GM21423 (cell line): ENCODE measurements at regions not wholly inside any gene's neighbourhood (a gene's known extent, or its start where the extent isn't known, plus 50 kb on each side); places are given as distances from the start of the nearest gene placed in this dataset.

ENCODE experiments used
- ATAC-seq: cut with Tn5 transposase; IDR thresholded peaks from one replicate; pipeline ENCODE4 v1.9.1; 2021; ENCODE audit warnings: mild to moderate bottlenecking, moderate library complexity; ENCODE audit not compliant: unreplicated experiment

DNA sequence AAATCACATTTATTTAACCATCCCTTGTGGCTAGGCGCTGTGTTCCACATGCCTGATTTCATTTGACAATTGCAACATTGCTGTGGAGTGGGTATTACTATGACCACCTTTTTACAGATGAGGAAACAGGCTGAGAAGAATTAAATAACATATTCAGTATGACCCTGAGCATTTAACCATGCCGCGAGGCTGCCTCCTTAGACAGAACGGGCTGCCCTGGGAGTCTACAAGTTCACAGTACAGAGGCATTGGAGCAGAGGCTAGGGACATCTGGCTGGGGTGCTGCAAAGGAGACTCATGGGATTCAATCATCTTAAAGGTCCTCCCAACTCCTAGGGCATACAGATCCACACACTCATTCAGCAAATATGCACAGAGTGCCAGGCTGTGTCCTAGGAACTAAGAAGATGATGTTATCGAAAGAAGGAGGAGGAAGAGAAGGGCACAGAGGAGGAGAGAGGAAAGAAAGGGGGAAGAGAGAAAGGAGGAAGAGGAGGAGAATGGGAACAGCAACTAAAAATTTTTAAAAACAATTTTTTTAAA is 164.7 kb upstream of the CCND2 start:
- no peak for ATAC-seq

DNA sequence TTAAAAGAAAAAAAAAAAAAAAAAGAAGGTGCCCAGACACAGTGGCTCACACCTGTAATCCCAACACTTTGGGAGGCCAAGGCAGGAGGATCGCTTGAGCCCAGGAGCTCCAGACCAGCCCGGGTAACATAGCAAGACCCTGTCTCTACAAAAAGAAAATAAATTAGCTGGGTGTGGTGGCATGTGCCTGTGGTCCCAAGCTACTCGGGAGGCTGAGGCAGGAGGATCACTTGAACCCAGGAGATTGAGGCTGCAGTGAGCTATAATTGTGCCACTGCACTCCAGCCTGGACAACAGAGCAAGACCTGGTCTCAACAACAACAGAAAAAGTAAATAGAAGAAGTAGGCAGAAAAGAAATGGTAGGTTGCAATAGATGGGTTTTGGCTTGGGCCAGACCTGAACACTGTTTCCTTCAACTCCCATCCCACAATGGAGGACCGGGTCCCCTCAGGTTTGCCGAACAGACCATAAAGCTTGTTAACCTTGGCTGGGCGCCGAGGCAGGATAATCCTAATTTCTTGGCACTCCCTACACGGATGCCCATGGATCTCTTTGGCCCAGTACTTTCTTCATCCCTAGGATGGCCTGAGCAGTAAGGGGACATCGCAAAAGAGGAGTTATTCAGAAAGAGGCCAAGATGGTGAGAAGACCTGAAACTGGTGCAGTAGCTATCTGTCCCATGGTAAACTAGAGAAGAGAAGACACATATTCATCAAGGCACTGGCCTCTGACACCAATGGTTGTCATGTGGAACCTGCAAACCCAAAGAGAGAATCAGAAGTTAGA is 165.5 kb upstream of the CCND2 start:
- ATAC-seq = no peak

DNA sequence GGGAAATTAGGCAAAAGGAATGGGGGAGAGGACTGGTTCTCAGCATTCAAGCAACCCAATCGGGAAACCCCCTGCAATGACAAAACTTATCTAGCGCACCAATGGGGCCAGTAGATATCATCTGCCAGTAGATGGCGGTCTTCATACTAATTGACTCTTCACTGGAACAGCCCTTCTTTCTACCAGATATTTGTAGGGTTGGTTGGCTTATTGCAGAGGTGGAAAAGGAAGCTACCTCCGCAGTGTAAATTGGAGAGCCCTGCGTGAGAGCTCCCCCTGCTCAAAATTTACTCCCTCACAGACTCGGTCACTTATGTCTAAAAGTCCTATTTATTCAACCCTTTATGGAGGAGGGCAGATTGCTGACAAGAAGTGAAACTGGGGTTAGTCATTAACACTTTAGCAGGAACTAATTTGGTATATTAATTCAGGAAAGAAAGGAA is 166.1 kb upstream of the CCND2 start:
- peak; percentile 75 for ATAC-seq

DNA sequence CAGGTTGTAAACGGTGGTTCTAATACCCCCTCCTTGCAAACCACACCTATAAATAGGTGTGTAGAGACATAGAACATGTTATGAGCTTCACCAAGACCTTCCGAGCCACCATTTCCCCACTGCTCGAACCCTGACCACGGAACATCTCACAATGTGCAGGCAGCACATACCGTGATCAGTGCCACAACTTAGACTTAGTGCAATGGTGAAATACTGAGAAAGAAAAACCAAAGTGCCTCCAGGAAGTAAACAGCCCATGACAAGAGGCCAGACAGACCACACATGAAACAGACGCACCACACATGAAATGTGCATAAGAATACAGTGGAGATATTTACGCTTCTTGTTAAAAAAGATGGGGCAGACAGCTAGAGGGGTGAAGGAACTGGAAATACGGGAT is 166.9 kb upstream of the CCND2 start:
- no peak for ATAC-seq

DNA sequence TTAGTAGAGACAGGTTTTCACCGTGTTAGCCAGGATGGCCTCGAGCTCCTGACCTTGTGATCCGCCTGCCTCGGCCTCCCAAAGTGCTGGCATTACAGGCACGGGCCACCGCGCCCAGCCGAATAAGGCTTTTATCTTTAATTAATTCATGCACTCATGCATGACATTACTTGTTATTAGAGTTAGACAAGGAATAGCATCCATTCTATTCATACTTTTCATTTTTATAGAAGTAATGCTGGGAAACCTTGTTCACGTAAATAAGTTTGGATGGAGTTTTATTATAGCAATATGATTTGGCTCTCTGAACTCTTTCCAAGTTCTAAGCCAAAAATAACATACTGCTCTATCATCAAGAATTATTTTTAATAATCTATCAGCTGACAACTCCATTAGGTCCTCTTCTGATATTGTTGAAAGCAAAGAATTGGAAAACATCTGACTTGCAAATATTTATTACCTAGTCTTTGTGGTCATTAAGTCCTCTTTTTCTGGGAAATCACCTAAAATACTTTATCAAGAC is 168.8 kb upstream of the CCND2 start:
- ATAC-seq = no peak

DNA sequence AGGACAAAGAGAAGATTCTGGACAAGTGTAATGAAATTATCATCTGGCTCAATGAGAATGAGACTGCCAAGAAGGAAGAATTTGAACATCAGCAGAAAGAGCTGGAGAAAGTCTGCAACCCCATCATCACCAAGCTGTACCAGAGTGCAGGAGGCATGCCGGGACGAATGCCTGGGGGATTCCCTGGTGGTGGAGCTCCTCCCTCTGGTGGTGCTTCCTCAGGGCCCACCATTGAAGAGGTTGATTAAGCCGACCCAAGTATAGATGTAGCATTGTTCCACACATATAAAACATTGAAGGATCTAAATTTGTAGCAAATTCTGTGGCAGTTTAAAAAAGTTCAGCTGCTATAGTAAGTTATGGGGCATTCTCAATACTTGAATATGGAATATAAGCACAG is 174.3 kb upstream of the CCND2 start:
- ATAC-seq = no peak

DNA sequence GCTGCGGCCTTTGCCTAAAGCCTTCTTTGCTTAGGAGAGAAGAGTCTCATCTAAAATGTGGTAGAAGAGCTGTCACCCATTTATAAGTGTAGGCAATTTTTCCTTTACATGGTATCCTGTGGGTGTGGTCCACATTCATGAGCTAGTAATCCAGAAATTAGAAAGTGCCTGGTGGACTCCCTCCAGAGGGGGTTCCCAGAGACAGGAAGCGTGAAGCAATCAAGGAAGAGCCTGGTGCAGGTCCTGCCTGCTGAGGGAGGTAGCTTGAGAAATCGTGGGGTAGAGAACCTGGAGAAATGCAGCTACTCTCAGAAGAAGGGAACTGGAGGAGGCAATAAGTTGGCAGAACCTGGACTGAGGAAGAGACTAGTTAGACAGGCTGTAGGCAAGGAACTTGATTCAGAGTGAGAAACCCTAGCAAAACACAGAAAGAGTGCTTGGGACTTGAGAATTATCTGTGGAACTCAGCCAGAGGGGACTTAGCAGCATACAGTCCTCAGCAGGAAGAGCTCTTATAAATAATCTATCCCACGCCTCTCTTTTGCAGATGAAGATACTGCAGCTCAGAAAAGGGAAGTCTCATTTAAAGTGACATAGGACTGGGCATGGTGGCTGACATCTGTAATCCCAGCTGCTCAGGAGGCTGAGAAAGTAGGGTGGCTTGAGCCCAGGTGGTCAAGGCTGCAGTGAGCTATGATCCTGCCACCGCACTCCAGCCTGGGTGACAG is 182.4 kb upstream of the CCND2 start:
- no peak for ATAC-seq

DNA sequence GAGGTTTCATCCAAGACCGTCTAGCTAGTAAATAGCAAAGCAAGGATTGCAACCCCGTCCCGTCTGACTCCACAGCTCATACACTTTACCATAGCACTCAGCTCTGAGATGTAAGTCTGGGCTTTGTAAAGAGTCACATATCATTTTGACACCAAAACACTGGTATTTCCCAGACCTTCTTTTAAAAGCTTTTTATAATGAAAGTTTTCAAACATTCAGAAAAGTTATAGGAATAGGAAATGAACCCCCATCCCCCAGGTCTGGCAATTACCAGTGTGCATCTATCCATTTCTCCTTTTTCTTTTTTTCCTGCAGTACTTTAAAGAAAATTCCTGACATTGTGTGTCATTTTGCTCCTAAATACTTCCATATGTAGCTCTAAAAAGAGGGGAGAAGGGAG is 183.6 kb upstream of the CCND2 start:
- ATAC-seq = no peak

DNA sequence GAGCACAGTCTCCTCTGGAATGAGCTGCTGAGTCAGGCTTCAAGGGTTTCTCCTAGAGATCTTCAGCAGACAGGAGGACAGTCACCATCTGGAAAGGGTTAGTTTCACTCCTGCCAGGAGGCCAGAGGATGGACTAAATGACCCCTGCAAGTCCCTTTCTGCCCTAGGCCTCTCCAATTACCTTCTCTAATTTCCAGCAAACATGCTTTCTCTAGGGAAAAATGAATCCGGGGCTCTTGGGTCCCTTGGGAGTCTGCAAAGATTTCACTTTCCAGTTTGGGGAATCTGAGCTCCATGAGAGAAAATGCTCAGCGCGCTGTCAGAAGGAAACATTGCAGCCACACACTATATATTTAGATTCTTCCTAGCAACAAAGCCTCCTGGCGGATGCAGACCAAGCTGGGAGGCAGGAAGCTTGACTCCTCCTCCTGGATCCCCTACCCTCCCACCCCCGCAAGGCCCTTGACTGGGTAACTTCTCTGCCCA is 184.4 kb upstream of the CCND2 start:
- ATAC-seq = no peak

DNA sequence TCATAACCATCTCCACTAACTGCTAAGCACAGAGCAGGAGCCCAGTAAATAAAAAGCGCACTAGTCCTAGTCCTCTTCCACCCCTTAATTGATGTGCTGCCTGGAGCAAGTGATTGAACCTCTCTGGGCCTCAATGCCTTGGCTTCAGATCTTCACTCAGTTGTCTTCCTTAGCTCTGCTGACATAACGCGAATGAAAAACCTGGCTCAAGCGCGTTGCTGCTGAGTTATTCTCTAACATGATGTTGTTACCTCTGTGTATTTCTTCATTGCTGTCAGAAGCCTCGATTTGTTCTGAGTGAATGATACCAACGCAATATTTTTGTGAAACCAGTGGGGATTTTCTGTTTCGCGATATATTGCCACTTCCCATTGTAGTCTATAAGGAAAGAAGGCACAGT is 185.1 kb upstream of the CCND2 start:
- no peak for ATAC-seq

DNA sequence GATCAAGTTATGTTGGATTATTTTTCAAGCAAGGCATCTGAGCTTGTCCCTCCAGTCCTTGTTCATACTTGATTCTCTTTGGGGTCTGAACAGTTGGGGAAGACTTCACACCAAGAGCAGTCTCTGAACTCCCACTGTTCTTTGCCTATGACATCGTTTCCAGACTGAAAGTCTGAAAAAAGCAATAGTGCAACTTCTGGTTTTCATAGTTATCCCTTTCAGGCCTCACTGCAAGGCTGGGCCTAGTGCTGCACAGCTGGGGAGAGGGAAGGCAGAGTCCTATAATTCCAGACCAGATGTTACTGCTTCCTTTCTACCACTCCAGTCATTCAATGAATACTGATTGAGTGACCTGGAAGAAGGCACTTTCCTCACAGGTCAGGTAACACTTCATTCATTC is 187.1 kb upstream of the CCND2 start:
- no peak for ATAC-seq

DNA sequence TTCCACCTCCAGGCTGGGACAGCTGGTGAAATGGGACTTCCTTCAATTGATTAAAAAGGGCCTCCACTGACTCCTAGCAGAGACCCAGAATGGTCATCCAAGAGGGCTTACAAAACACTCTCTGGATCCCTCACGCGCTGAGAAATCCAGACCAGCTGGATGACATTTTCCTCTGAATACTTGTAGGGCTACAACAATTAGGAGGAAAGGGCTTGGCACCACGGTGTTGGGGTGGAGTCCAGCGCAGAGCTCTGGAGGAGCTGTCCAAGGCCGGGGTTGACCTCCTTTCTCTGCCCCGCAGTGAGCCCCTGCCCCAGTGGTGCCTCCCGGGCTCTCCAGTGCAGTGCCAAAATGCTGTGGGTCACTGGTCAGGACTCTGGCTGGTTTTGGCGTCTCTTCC is 189.0 kb upstream of the CCND2 start:
- ATAC-seq = no peak

DNA sequence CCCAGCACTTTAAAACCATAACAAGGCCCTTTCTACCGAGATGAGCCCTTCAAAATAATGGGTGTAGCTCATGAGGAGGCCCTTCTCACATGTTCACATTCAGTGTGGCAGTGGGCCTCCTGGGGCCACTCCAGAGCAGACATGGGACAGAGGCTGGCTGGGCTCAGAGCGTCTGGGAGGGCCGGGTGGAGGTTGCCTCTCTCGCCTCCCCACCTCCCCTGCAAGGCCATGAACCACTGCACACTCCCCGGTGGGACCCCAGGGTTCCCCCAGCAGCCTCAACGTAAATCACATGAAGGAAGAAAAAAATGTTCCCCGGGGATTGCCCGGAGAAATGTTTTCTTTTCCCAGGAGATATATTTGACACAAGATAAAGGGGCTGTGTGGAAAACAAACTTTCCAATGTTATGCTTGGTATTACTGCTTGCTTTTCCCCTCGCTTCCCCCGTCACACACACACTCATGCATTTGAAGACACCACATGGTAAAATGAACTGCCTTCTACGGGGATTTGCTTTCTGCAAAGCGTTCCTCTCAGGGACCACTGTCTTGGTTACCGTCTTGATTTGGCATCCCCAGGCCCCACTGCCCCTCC is 190.7 kb upstream of the CCND2 start:
- no peak for ATAC-seq

DNA sequence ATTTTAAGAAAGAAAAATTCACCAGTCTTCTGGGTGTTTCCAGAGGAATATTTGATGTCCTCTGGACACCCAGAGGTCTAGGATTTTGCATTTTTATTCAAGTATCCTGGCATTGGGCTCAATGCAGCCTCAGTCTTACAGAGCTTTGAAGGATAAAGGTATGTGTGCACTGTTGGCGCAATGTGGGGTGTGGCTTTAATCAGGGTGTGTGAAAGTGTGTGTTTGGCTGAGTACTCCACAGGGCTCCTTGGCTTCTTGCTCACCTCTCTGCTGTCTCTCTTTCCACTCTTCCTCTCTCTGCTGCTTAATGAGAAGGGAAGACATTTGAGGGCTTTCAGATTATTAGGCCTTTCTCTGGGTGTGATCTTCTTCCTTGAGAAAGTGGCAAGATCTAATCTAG is 193.3 kb upstream of the CCND2 start:
- no peak for ATAC-seq

DNA sequence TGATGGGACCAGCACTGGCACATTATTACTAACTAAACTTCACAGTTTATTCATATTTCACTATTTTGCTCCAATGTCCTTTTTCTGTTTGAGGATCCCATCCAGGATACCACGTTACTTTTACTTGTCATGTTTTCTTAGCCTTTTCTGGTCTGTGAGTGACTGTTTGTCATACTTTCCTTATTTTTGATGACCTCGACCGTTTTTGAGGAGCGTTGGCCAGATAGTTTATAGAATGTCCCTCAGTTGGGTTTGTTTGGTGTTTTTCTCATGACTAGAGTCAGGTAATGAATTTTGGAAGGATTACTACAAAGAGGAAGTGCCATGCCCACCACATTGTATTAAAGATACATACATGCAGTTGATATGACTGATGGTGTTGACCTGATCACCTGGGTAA is 199.4 kb upstream of the CCND2 start:
- no peak for ATAC-seq

DNA sequence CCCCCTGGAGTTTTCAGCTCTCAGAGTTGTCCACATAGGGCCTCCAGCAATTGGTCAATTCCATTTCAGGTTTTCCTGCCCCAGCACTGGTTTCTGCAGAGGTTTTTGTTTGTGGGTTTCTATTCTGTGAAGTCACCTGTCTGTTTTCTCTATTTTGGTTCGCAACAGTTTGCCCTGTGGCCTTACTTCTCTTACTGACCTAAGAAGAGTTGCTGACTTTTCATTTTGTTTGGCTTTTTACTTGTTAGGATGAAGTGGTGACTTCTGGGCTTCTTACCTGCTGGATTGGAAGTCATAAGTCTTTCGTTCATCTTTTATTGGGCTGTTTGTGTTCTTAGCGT is 196.4 kb upstream of the PARP11 start:
- no peak for ATAC-seq

DNA sequence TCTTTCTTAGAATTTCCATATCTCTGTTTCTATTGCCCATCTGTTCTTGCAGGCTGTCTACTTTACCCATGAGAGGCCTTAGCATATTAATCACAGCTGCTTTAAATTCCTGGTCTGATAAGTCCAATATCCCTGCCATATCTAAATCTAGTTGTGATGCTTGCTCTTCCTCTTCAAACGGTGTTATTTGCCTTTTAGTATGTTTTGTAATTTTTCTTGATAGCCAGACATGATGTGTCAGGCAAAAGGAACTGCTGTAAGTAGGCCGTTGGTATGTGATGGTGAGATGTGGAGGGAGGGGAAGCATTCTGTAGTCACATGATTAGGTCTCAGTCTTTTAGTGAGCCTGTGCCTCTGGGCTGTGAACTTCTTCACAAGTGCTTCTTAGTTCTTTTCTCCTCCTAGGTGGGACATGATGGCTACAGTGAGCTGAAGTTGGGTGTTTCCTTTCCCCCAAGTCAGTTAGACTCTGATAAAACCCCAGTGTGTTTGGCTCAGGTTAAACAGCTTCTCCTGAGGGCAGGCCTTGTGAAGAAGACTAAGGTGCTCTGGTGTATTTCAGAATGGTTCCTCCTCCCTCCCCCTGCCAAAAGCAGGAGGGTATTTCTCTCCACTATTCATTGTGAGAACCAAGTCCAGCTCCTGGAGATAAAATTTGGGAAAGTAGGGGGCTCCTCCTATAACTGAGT is 195.9 kb upstream of the PARP11 start:
- no peak for ATAC-seq

DNA sequence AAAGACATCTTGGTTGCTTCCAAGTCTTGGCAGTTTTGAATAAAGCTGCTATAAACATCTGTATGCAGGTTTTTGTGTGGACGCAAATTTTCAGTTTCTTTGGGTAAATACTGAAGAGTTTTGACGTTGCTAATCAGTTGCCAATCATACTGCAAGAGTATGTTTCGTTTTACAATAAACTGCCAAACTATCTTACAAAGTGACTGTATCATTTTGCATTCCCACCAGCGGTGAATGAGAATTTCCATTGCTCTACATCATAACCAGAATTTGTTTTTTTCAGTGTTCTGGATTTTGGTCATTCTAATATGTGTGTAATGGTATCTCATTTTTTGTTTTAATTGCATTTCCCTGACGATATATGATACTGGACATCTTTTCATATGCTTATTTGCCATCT is 190.8 kb upstream of the PARP11 start:
- no peak for ATAC-seq

DNA sequence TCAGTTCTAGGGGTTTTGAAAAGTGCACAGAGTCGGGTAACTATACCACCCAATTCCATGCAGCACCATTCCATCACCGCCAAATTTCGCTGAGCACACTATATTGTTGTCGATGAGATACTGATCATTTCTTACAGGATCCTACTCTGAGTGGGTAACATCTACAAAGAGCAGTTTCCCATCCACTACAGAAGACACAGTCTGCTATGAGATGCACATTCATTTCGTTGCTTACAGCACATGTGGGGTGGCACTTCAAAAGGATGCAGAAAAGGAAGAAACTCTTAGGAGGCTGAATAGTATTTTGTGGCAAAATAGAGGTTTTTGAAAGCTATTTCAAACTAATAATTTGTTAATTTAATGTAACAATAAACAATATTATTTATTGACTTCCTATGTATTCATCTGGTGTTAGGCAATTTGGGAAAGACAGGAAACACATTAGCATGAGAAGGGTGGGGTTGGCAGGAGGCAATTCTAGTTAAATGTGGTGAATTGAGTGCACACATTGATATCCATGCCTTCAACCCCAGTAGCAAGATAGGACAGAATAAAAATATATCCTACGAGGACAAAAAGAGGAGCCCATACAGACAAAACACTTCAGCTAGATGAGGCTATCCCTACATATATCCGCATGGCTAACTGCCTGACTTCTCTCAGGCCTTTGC is 186.8 kb upstream of the PARP11 start:
- ATAC-seq = no peak
